HFFc6 (cell line): ENCODE measurements at regions not wholly inside any gene's neighbourhood (a gene's known extent, or its start where the extent isn't known, plus 50 kb on each side); places are given as distances from the start of the nearest gene placed in this dataset.

Experiments used
- DNase-seq: peaks from one replicate; pipeline ENCODE4 v3.0.0-alpha.2; 2018
- H3K27ac Mint-ChIP-seq: 2 replicates; pipeline ENCODE4 v1.8.0; 2020; ENCODE audit warnings: mild to moderate bottlenecking, mixed read lengths
- H3K27me3 Mint-ChIP-seq: 2 replicates; pipeline ENCODE4 v1.8.0; 2021; ENCODE audit warnings: mild to moderate bottlenecking, moderate library complexity, mixed read lengths; ENCODE audit not compliant: insufficient read depth
- H3K36me3 Mint-ChIP-seq: 2 replicates; pipeline ENCODE4 v1.8.0; 2021; ENCODE audit warnings: low read depth, mixed read lengths
- H3K4me1 Mint-ChIP-seq: 2 replicates; pipeline ENCODE4 v1.8.0; 2020; ENCODE audit warnings: low read depth, mixed read lengths
- H3K4me3 Mint-ChIP-seq: 2 replicates; pipeline ENCODE4 v1.8.0; 2020; ENCODE audit warnings: mild to moderate bottlenecking, moderate library complexity, mixed read lengths
- H3K9me3 Mint-ChIP-seq: 2 replicates; pipeline ENCODE4 v1.8.0; 2020; ENCODE audit warnings: mild to moderate bottlenecking, mixed read lengths
- CTCF ChIP-seq: fragments of 200-600 bp; sonication (generic); IDR thresholded peaks from 2 replicates; pipeline ENCODE4 v1.5.0; 2021; ENCODE audit warnings: antibody characterized with exemption, mild to moderate bottlenecking

GRCh38 chr5:15391704-15392397 lies 108.1 kb upstream of the FBXL7 start:
- Mint-ChIP-seq H3K27me3 (peaks cover 2% of the 10 kb centered on the region), H3K27ac (no peak overlapping the region), H3K9me3 (no peaks in the 10 kb centered on the region), H3K4me3 (no peak overlapping the region), H3K36me3 (no peaks in the 10 kb centered on the region), H3K4me1 (no peaks in the 10 kb centered on the region)
- no peak for DNase-seq
- no peak for TF ChIP-seq CTCF

GRCh38 chr5:15388866-15389265 lies 111.1 kb upstream of the FBXL7 start:
- no peak overlapping the region for H3K27ac Mint-ChIP-seq
- no peaks in the 10 kb centered on the region for H3K9me3 Mint-ChIP-seq
- H3K36me3 Mint-ChIP-seq, result no peaks in the 10 kb centered on the region
- peaks cover 5% of the 10 kb centered on the region for H3K27me3 Mint-ChIP-seq
- H3K4me1 Mint-ChIP-seq, result no peaks in the 10 kb centered on the region
- no peak overlapping the region for H3K4me3 Mint-ChIP-seq
- DNase-seq, result no peak
- TF ChIP-seq CTCF, result no peak

GRCh38 chr5:15387931-15388524 lies 112.0 kb upstream of the FBXL7 start:
- H3K36me3 Mint-ChIP-seq, result no peaks in the 10 kb centered on the region
- no peak overlapping the region for H3K4me3 Mint-ChIP-seq
- no peak for DNase-seq
- H3K9me3 Mint-ChIP-seq, result no peaks in the 10 kb centered on the region
- H3K27ac Mint-ChIP-seq, result no peak overlapping the region
- no peaks in the 10 kb centered on the region for H3K4me1 Mint-ChIP-seq
- TF ChIP-seq CTCF, result no peak
- peaks cover 5% of the 10 kb centered on the region for H3K27me3 Mint-ChIP-seq

- Mint-ChIP-seq H3K4me3 (no peak overlapping the region), H3K27ac (no peak overlapping the region), H3K36me3 (no peaks in the 10 kb centered on the region), H3K9me3 (no peaks in the 10 kb centered on the region), H3K4me1 (no peaks in the 10 kb centered on the region), H3K27me3 (peaks cover 5% of the 10 kb centered on the region)
- DNase-seq, result no peak
- TF ChIP-seq CTCF, result no peak
Measured at GRCh38 chr5:15386122-15386521, 113.9 kb upstream of the FBXL7 start.

GRCh38 chr5:15385553-15385952 lies 114.4 kb upstream of the FBXL7 start:
- no peaks in the 10 kb centered on the region for H3K9me3 Mint-ChIP-seq
- no peak overlapping the region for H3K4me3 Mint-ChIP-seq
- TF ChIP-seq CTCF, result no peak
- H3K36me3 Mint-ChIP-seq, result no peaks in the 10 kb centered on the region
- no peaks in the 10 kb centered on the region for H3K4me1 Mint-ChIP-seq
- H3K27me3 Mint-ChIP-seq, result peaks cover 10% of the 10 kb centered on the region
- no peak overlapping the region for H3K27ac Mint-ChIP-seq
- no peak for DNase-seq
